Adrenal gland (tissue), 9 donors: ENCODE measurements at regions not wholly inside any gene's neighbourhood (a gene's known extent, or its start where the extent isn't known, plus 50 kb on each side); places are given as distances from the start of the nearest gene placed in this dataset.

Experiments used
- DNase-seq, 7 donors: peaks; one replicate each; pipeline ENCODE4 v3.0.0-alpha.2; 2019 to 2020
- H3K27ac ChIP-seq, 5 donors: fragments of 200-600 bp; sonication (generic) in 4 of 5; 1 replicate in 3 of 5; 2 replicates in 2 of 5; pipeline versions ENCODE4 v1.5.1 to v1.8.0; 2016 to 2020; ENCODE audit warnings: mild to moderate bottlenecking in 1 of 5
- H3K27me3 ChIP-seq: fragments of 200-600 bp; 2 replicates; pipeline ENCODE4 v1.8.0; 2021
- H3K36me3 ChIP-seq, 2 donors: fragments of 200-600 bp; replicated peaks in 1 of 2; 1 replicate in 1 of 2; 2 replicates in 1 of 2; pipeline versions ENCODE4 v1.5.1 to v1.8.0; 2018 to 2022
- H3K4me1 ChIP-seq, 2 donors: fragments of 200-600 bp; replicated peaks in 1 of 2; 1 replicate in 1 of 2; 2 replicates in 1 of 2; pipeline versions ENCODE4 v1.5.1 to v1.8.0; 2018 to 2021
- H3K4me3 ChIP-seq, 4 donors: fragments of 200-600 bp; sonication (generic) in 3 of 4; one replicate each; pipeline ENCODE4 v1.5.1; 2016 to 2018
- H3K9me3 ChIP-seq, 3 donors: fragments of 200-600 bp; sonication (generic) in 1 of 3; replicated peaks in 1 of 3; 1 replicate in 2 of 3; 2 replicates in 1 of 3; pipeline versions ENCODE4 v1.5.1 to v1.8.0; 2016 to 2021
- CTCF ChIP-seq, 6 experiments: fragments of 450-650 bp in 4 of 6; fragments of 200-600 bp in 2 of 6; sonication (generic) in 1 of 6; IDR thresholded peaks; 1 replicate in 5 of 6; 2 replicates in 1 of 6; pipeline versions ENCODE4 v1.5.1 to v1.8.0; 2016 to 2021; ENCODE audit warnings: antibody characterized with exemption in 6 of 6, mild to moderate bottlenecking in 2 of 6, moderate library complexity in 1 of 6
- POLR2A ChIP-seq, 2 donors: fragments of 450-650 bp; IDR thresholded peaks; one replicate each; pipeline ENCODE4 v1.6.1; 2017; ENCODE audit warnings: antibody characterized with exemption in 2 of 2, mild to moderate bottlenecking in 2 of 2, moderate library complexity in 1 of 2
- WGBS, 4 donors: extraction: QIAGEN DNeasy Blood & Tissue Kit in 2 of 4; methylation state at CpG; one replicate each; pipeline versions ENCODE4 v1.1.5 to v1.1.7; 2013 to 2017; 5-methylcytosine and 5-hydroxymethylcytosine counted together
- intact Hi-C, 2 donors: fragments of 100-400 bp; cut with DNase I; formaldehyde crosslinking; loops; one replicate each; pipeline versions ENCODE4 v1.14.1 to v1.15.0; 2022 to 2023
- donor health status: healthy with polysubstance abuse.
- donor health status: Bipolar disorder and iron deficiency.
- donor health status: DM: yes; HTN: yes; CAD: no.
- donor health status: DM: no; HTN: no; CAD: no.
- donor health status: DM: no; HTN: no; CAD: no.

GRCh38 chr6:148164645-148165044 is 178.0 kb upstream of the SASH1 start:
- Histone ChIP-seq H3K36me3 (no peaks in the 10 kb centered on the region), H3K9me3 (no peaks in the 10 kb centered on the region), H3K4me1 (no peaks in the 10 kb centered on the region), H3K27ac (no peak overlapping the region), H3K27me3 (no peaks in the 10 kb centered on the region), H3K4me3 (no peak overlapping the region)
- DNase-seq: no peak
- 58 to 66% (median 60%) methylated on average over 4 of the region's 4 CpGs for WGBS, 4 donors
- no peak for TF ChIP-seq POLR2A (IDR thresholded peaks at IDR 0.05)
- TF ChIP-seq CTCF (IDR thresholded peaks at IDR 0.05): no peak
- intact Hi-C loops: loop anchor here (5.0 kb wide), 2 partner anchors 88 to 657 kb away; partner anchors contain the start of gene SAMD5 (in 2 of the 2)

GRCh38 chr6:148166339-148166968 is 176.2 kb upstream of the SASH1 start:
- peak; percentile 44 to 75 (median 64) for TF ChIP-seq CTCF (IDR thresholded peaks at IDR 0.05)
- no peak for TF ChIP-seq POLR2A (IDR thresholded peaks at IDR 0.05)

GRCh38 chr6:148169706-148170105 is 172.9 kb upstream of the SASH1 start:
- H3K27me3 ChIP-seq: no peaks in the 10 kb centered on the region
- H3K27ac ChIP-seq: no peak overlapping the region
- WGBS, 4 donors: 81 to 90% (median 87%) methylated on average over 8 of the region's 8 CpGs
- H3K4me3 ChIP-seq: no peak overlapping the region
- H3K9me3 ChIP-seq: no peaks in the 10 kb centered on the region
- H3K4me1 ChIP-seq: no peaks in the 10 kb centered on the region
- no peaks in the 10 kb centered on the region for H3K36me3 ChIP-seq
- intact Hi-C loops: loop anchor here (5.0 kb wide), 2 partner anchors 83 to 662 kb away; partner anchors contain the start of gene SAMD5 (in 2 of the 2)
- no peak for DNase-seq
- TF ChIP-seq POLR2A (IDR thresholded peaks at IDR 0.05) (no peak), CTCF (IDR thresholded peaks at IDR 0.05) (no peak)

More at GRCh38 chr6:148166339-148166968, 176.2 kb upstream of the SASH1 start:
- 31 to 41% (median 38%) methylated on average over 6 of the region's 6 CpGs for WGBS, 4 donors
- Histone ChIP-seq H3K27me3 (no peaks in the 10 kb centered on the region), H3K4me1 (no peaks in the 10 kb centered on the region), H3K9me3 (no peaks in the 10 kb centered on the region), H3K27ac (no peak overlapping the region), H3K36me3 (no peaks in the 10 kb centered on the region), H3K4me3 (no peak overlapping the region)
- no peak for DNase-seq
- intact Hi-C loops: loop anchor here (5.0 kb wide), 2 partner anchors 86 to 659 kb away; partner anchors contain the start of gene SAMD5 (in 2 of the 2)

- intact Hi-C loops: no loop called here
- Histone ChIP-seq H3K4me1 (no peaks in the 10 kb centered on the region), H3K9me3 (no peaks in the 10 kb centered on the region), H3K4me3 (no peak overlapping the region), H3K27me3 (no peaks in the 10 kb centered on the region), H3K27ac (no peak overlapping the region), H3K36me3 (no peaks in the 10 kb centered on the region)
- DNase-seq: no peak
- 92 to 100% (median 96%) methylated on average over 1 of the region's 1 CpG for WGBS, 4 donors
- no peak for TF ChIP-seq CTCF (IDR thresholded peaks at IDR 0.05)
- no peak for TF ChIP-seq POLR2A (IDR thresholded peaks at IDR 0.05)
These were observed 172.4 kb upstream of the SASH1 start for GRCh38 chr6:148170286-148170685.
